ENCODE measurements at regions not wholly inside any gene's neighbourhood (a gene's known extent, or its start where the extent isn't known, plus 50 kb on each side); places are given as distances from the start of the nearest gene placed in this dataset.

- Mint-ChIP-seq H3K9me3 (peaks cover 0 to 4% (median 0%) of the 10 kb centered on the region in 7 donors), H3K36me3 (no peaks in the 10 kb centered on the region), H3K27me3 (ENCODE audit: low read depth in 3 of 3) (no peaks in the 10 kb centered on the region), H3K27ac (no peak overlapping the region), H3K4me3 (no peak overlapping the region), H3K4me1 (no peaks in the 10 kb centered on the region)
- Histone ChIP-seq H3K9ac (ENCODE audit: insufficient read depth, low read length, poor library complexity, severe bottlenecking) (no peak overlapping the region), H3K36me3 (replicated peaks in 1 of 2; ENCODE audit: control insufficient read depth in 1 of 2, insufficient read depth in 2 of 2, low read length in 2 of 2) (no peaks in the 10 kb centered on the region), H4K20me1 (ENCODE audit: insufficient read depth, low read length) (no peaks in the 10 kb centered on the region), H3K9me3 (replicated peaks in 1 of 2; ENCODE audit: control insufficient read depth in 1 of 2, insufficient read depth in 1 of 2, low read length in 2 of 2) (no peaks in the 10 kb centered on the region), H3K4me3 (replicated peaks in 1 of 3; ENCODE audit: low read depth in 2 of 3, low read length in 3 of 3) (no peak overlapping the region), H3K27me3 (ENCODE audit: control insufficient read depth in 2 of 2, insufficient read depth in 2 of 2, low read length in 2 of 2) (no peaks in the 10 kb centered on the region), H3K4me2 (replicated peaks; ENCODE audit: extremely low read depth, low read length, poor library complexity, severe bottlenecking) (no peak overlapping the region), H2AFZ (ENCODE audit: insufficient read depth, low read depth, low read length, poor library complexity, severe bottlenecking) (no peak overlapping the region), H3K79me2 (ENCODE audit: insufficient read depth, low read length) (no peaks in the 10 kb centered on the region), H3K4me1 (ENCODE audit: control insufficient read depth in 1 of 2, insufficient read depth in 2 of 2, low read length in 2 of 2) (no peaks in the 10 kb centered on the region), H3K27ac (ENCODE audit: low read depth in 1 of 2, low read length in 2 of 2) (no peak overlapping the region)
- no peak for DNase-seq
- TF ChIP-seq, protein P1, sequence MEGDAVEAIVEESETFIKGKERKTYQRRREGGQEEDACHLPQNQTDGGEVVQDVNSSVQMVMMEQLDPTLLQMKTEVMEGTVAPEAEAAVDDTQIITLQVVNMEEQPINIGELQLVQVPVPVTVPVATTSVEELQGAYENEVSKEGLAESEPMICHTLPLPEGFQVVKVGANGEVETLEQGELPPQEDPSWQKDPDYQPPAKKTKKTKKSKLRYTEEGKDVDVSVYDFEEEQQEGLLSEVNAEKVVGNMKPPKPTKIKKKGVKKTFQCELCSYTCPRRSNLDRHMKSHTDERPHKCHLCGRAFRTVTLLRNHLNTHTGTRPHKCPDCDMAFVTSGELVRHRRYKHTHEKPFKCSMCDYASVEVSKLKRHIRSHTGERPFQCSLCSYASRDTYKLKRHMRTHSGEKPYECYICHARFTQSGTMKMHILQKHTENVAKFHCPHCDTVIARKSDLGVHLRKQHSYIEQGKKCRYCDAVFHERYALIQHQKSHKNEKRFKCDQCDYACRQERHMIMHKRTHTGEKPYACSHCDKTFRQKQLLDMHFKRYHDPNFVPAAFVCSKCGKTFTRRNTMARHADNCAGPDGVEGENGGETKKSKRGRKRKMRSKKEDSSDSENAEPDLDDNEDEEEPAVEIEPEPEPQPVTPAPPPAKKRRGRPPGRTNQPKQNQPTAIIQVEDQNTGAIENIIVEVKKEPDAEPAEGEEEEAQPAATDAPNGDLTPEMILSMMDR (IDR thresholded peaks at IDR 0.05): no peak
- no CpG with 5 or more reads among the region's 2 CpGs for WGBS (ENCODE audit: insufficient coverage)
- intact Hi-C loops (cut with micrococcal nuclease): no loop called here
Observed at GRCh38 chr11:90414221-90414620, 191.4 kb upstream of the CHORDC1 start.

DNA sequence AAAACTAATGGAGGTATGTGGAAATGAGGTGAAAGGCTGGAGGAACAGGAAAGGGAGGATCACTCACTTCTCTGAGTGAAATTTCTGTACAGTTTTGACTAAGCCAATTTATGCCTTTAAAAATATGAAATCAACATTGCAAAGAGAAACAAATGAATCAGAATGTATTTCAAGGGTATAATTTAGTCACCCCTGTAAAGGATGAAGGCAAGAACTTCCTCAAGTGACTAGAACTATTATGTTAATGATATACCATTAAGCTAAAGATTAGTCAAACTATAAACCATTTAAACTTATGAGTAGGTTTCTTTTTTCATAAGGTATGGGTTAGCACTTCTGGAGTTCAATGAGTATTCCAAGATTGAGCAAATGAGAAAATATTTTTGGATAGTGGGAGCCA, 184.5 kb upstream of the CHORDC1 start:
- H3K4me2 ChIP-seq (replicated peaks; ENCODE audit: extremely low read depth, low read length, poor library complexity, severe bottlenecking): no peak overlapping the region
- H2AFZ ChIP-seq (ENCODE audit: insufficient read depth, low read depth, low read length, poor library complexity, severe bottlenecking): no peak overlapping the region
- no peaks in the 10 kb centered on the region for H3K36me3 ChIP-seq (replicated peaks in 1 of 2; ENCODE audit: control insufficient read depth in 1 of 2, insufficient read depth in 2 of 2, low read length in 2 of 2)
- H3K4me1 Mint-ChIP-seq: no peaks in the 10 kb centered on the region
- no peaks in the 10 kb centered on the region for H4K20me1 ChIP-seq (ENCODE audit: insufficient read depth, low read length)
- H3K27ac ChIP-seq (ENCODE audit: low read depth in 1 of 2, low read length in 2 of 2): no peak overlapping the region
- no peaks in the 10 kb centered on the region for H3K79me2 ChIP-seq (ENCODE audit: insufficient read depth, low read length)
- intact Hi-C loops (cut with micrococcal nuclease): no loop called here
- H3K9ac ChIP-seq (ENCODE audit: insufficient read depth, low read length, poor library complexity, severe bottlenecking): no peak overlapping the region
- no peak for DNase-seq
- no peaks in the 10 kb centered on the region for H3K27me3 ChIP-seq (ENCODE audit: control insufficient read depth in 2 of 2, insufficient read depth in 2 of 2, low read length in 2 of 2)
- H3K4me1 ChIP-seq (ENCODE audit: control insufficient read depth in 1 of 2, insufficient read depth in 2 of 2, low read length in 2 of 2): no peaks in the 10 kb centered on the region
- no peak overlapping the region for H3K4me3 ChIP-seq (replicated peaks in 1 of 3; ENCODE audit: low read depth in 2 of 3, low read length in 3 of 3)
- no peaks in the 10 kb centered on the region for H3K9me3 ChIP-seq (replicated peaks in 1 of 2; ENCODE audit: control insufficient read depth in 1 of 2, insufficient read depth in 1 of 2, low read length in 2 of 2)
- TF ChIP-seq, protein P1 (IDR thresholded peaks at IDR 0.05): no peak
- H3K4me3 Mint-ChIP-seq: no peak overlapping the region
- H3K36me3 Mint-ChIP-seq: no peaks in the 10 kb centered on the region
- H3K27ac Mint-ChIP-seq: no peak overlapping the region
- no peaks in the 10 kb centered on the region for H3K27me3 Mint-ChIP-seq (ENCODE audit: low read depth in 3 of 3)
- H3K9me3 Mint-ChIP-seq: peaks cover 0 to 2% (median 0%) of the 10 kb centered on the region in 7 donors

All from CD14-positive monocyte (primary cell).